KMS-11 (cell line): ENCODE measurements at regions not wholly inside any gene's neighbourhood (a gene's known extent, or its start where the extent isn't known, plus 50 kb on each side); places are given as distances from the start of the nearest gene placed in this dataset.

ENCODE experiments used
- H2AFZ ChIP-seq: fragments of 200-600 bp; sonication (generic); 2 replicates; pipeline ENCODE4 v1.6.1; 2016; ENCODE audit warnings: antibody characterized with exemption, mixed run types, low read depth
- H3K27ac ChIP-seq: fragments of 200-600 bp; sonication (generic); 2 replicates; pipeline ENCODE4 v1.6.1; 2016; ENCODE audit warnings: mild to moderate bottlenecking, mixed run types
- H3K27me3 ChIP-seq: fragments of 200-600 bp; sonication (generic); 2 replicates; pipeline ENCODE4 v1.6.1; 2017; ENCODE audit warnings: mild to moderate bottlenecking, low read depth, mixed run types, moderate library complexity; ENCODE audit not compliant: insufficient read depth
- H3K36me3 ChIP-seq: fragments of 200-600 bp; sonication (generic); 2 replicates; pipeline ENCODE4 v1.6.1; 2017; ENCODE audit warnings: mild to moderate bottlenecking, mixed run types; ENCODE audit not compliant: insufficient read depth
- H3K4me1 ChIP-seq: fragments of 200-600 bp; sonication (generic); 2 replicates; pipeline ENCODE4 v1.6.1; 2016; ENCODE audit warnings: mild to moderate bottlenecking, low read depth, mixed run types; ENCODE audit not compliant: poor library complexity, severe bottlenecking
- H3K4me2 ChIP-seq: fragments of 200-600 bp; sonication (generic); 2 replicates; pipeline ENCODE4 v1.7.0; 2016; ENCODE audit warnings: mild to moderate bottlenecking, mixed run types
- H3K4me3 ChIP-seq: fragments of 200-600 bp; sonication (generic); IDR thresholded peaks from 2 replicates; pipeline ENCODE4 v1.6.1; 2017; ENCODE audit warnings: low read depth, low read length, mixed read lengths; ENCODE audit not compliant: insufficient read depth
- H3K79me2 ChIP-seq: fragments of 200-600 bp; sonication (generic); 2 replicates; pipeline ENCODE4 v1.6.1; 2016; ENCODE audit warnings: low read depth, mixed run types; ENCODE audit not compliant: insufficient read depth
- H3K9ac ChIP-seq: fragments of 200-600 bp; sonication (generic); 2 replicates; pipeline ENCODE4 v1.6.1; 2016; ENCODE audit warnings: mild to moderate bottlenecking, mixed run types
- H4K20me1 ChIP-seq: fragments of 200-600 bp; sonication (generic); 2 replicates; pipeline ENCODE4 v1.6.1; 2016; ENCODE audit warnings: mild to moderate bottlenecking, mixed run types; ENCODE audit not compliant: insufficient read depth
- TF ChIP-seq, protein P1 (sequence below): fragments of 200-600 bp; sonication (generic); conservative IDR thresholded peaks from 2 replicates; pipeline ENCODE4 v1.6.1; 2017; ENCODE audit warnings: low read depth, mild to moderate bottlenecking, antibody characterized with exemption, low read length, moderate library complexity, mixed read lengths

- Histone ChIP-seq H3K4me1 (no peaks in the 10 kb centered on the region), H4K20me1 (no peaks in the 10 kb centered on the region), H3K36me3 (no peaks in the 10 kb centered on the region), H3K4me2 (no peak overlapping the region), H3K4me3 (no peak overlapping the region), H3K27me3 (no peaks in the 10 kb centered on the region), H3K79me2 (no peaks in the 10 kb centered on the region), H3K9ac (no peak overlapping the region), H2AFZ (no peak overlapping the region), H3K27ac (no peak overlapping the region)
- TF ChIP-seq, protein P1, sequence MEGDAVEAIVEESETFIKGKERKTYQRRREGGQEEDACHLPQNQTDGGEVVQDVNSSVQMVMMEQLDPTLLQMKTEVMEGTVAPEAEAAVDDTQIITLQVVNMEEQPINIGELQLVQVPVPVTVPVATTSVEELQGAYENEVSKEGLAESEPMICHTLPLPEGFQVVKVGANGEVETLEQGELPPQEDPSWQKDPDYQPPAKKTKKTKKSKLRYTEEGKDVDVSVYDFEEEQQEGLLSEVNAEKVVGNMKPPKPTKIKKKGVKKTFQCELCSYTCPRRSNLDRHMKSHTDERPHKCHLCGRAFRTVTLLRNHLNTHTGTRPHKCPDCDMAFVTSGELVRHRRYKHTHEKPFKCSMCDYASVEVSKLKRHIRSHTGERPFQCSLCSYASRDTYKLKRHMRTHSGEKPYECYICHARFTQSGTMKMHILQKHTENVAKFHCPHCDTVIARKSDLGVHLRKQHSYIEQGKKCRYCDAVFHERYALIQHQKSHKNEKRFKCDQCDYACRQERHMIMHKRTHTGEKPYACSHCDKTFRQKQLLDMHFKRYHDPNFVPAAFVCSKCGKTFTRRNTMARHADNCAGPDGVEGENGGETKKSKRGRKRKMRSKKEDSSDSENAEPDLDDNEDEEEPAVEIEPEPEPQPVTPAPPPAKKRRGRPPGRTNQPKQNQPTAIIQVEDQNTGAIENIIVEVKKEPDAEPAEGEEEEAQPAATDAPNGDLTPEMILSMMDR: no peak
Measured at GRCh38 chr12:66931091-66931490, 252.2 kb upstream of the GRIP1 start.

DNA sequence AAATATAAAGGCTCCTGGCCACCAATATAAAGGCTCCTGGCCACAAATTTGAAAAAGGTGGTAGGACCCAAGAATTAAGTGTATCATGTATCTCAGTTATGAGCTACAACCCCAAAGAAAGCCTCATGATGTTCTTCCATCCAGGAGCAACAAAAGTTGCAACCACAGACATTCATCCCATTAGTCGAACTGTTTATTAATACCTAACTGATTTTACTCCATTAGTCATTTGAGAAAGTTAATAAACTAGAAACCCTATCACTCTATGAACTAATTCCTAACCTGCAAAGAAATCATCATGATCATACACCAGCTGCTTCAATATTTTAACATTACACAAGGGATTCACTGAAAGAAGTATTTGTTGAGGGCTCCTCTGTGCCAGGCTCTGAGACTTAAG lies 253.2 kb upstream of the GRIP1 start:
- H3K79me2 ChIP-seq: no peaks in the 10 kb centered on the region
- H3K9ac ChIP-seq: no peak overlapping the region
- no peaks in the 10 kb centered on the region for H3K27me3 ChIP-seq
- TF ChIP-seq, protein P1: no peak
- no peaks in the 10 kb centered on the region for H3K36me3 ChIP-seq
- no peak overlapping the region for H3K27ac ChIP-seq
- H3K4me2 ChIP-seq: no peak overlapping the region
- no peak overlapping the region for H3K4me3 ChIP-seq
- no peaks in the 10 kb centered on the region for H4K20me1 ChIP-seq
- no peaks in the 10 kb centered on the region for H3K4me1 ChIP-seq
- H2AFZ ChIP-seq: no peak overlapping the region

- Histone ChIP-seq H3K4me1 (no peaks in the 10 kb centered on the region), H3K9ac (no peak overlapping the region), H3K36me3 (no peaks in the 10 kb centered on the region), H2AFZ (no peak overlapping the region), H4K20me1 (no peaks in the 10 kb centered on the region), H3K79me2 (no peaks in the 10 kb centered on the region), H3K4me2 (no peak overlapping the region), H3K27ac (no peak overlapping the region), H3K27me3 (no peaks in the 10 kb centered on the region), H3K4me3 (no peak overlapping the region)
- TF ChIP-seq, protein P1: no peak
Measured at GRCh38 chr12:66934302-66935062, 255.6 kb upstream of the GRIP1 start.

DNA sequence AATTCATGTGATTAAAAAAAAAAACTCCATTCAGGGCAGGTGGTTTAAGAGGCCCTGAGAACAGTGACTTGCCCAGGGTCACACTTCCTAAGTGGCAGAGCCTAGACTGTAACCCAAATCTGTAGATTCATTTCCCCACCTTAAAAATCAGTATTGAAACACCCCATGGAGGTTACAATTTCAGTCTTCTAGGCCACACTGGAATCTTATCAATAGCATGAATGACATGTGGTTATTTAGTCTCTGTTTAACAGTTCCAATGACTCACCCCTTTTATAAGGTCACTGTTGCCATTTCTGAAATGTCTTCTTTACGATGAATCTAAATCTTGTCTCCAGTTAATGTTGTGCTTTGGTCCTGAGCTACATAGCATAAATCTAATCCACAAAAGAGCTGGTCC lies 262.3 kb upstream of the GRIP1 start:
- H3K27ac ChIP-seq: no peak overlapping the region
- no peaks in the 10 kb centered on the region for H3K36me3 ChIP-seq
- H3K27me3 ChIP-seq: no peaks in the 10 kb centered on the region
- TF ChIP-seq, protein P1: no peak
- H3K4me3 ChIP-seq: no peak overlapping the region
- H2AFZ ChIP-seq: no peak overlapping the region
- no peak overlapping the region for H3K4me2 ChIP-seq
- no peaks in the 10 kb centered on the region for H4K20me1 ChIP-seq
- H3K79me2 ChIP-seq: no peaks in the 10 kb centered on the region
- H3K4me1 ChIP-seq: no peaks in the 10 kb centered on the region
- no peak overlapping the region for H3K9ac ChIP-seq
